Mesodermal cell (in vitro differentiated cells): ENCODE measurements at regions not wholly inside any gene's neighbourhood (a gene's known extent, or its start where the extent isn't known, plus 50 kb on each side); places are given as distances from the start of the nearest gene placed in this dataset.

ENCODE experiments used
- H3K27ac ChIP-seq: 2 replicates; pipeline ENCODE4 v1.7.0; 2013; ENCODE audit warnings: mild to moderate bottlenecking, low read depth, low read length, moderate library complexity; ENCODE audit not compliant: severe bottlenecking
- H3K36me3 ChIP-seq: 2 replicates; pipeline ENCODE4 v1.7.1; 2013; ENCODE audit warnings: mild to moderate bottlenecking, low read length, moderate library complexity; ENCODE audit not compliant: control insufficient read depth, insufficient read depth
- H3K4me1 ChIP-seq: one replicate; pipeline ENCODE4 v1.7.1; 2013; ENCODE audit warnings: mild to moderate bottlenecking, low read length; ENCODE audit not compliant: insufficient read depth, control insufficient read depth, poor library complexity, severe bottlenecking
- H3K4me3 ChIP-seq: 2 replicates; pipeline ENCODE4 v1.7.0; 2013; ENCODE audit warnings: low read length, control low read depth, mild to moderate bottlenecking; ENCODE audit not compliant: insufficient read depth, poor library complexity, severe bottlenecking; ENCODE audit errors: extremely low read depth
- H3K9me3 ChIP-seq: 2 replicates; pipeline ENCODE4 v1.7.1; 2013; ENCODE audit warnings: mild to moderate bottlenecking, low read length, moderate library complexity; ENCODE audit not compliant: control insufficient read depth
- WGBS, 2 experiments: methylation state at CpG; one replicate each; pipeline ENCODE4 v1.1.5; 2013; ENCODE audit warnings: missing lambda C conversion rate in 2 of 2; ENCODE audit not compliant: insufficient coverage in 2 of 2; 5-methylcytosine and 5-hydroxymethylcytosine counted together

- H3K36me3 ChIP-seq, result no peaks in the 10 kb centered on the region
- H3K4me1 ChIP-seq, result no peaks in the 10 kb centered on the region
- H3K4me3 ChIP-seq, result no peak overlapping the region
- H3K9me3 ChIP-seq, result no peaks in the 10 kb centered on the region
- WGBS, 2 experiments, result 93 to 95% methylated on average over 3 to 4 of the region's 4 CpGs
- H3K27ac ChIP-seq, result no peak overlapping the region
Observed at GRCh38 chr11:127075758-127076157, 75.2 kb upstream of the KIRREL3 start.

DNA sequence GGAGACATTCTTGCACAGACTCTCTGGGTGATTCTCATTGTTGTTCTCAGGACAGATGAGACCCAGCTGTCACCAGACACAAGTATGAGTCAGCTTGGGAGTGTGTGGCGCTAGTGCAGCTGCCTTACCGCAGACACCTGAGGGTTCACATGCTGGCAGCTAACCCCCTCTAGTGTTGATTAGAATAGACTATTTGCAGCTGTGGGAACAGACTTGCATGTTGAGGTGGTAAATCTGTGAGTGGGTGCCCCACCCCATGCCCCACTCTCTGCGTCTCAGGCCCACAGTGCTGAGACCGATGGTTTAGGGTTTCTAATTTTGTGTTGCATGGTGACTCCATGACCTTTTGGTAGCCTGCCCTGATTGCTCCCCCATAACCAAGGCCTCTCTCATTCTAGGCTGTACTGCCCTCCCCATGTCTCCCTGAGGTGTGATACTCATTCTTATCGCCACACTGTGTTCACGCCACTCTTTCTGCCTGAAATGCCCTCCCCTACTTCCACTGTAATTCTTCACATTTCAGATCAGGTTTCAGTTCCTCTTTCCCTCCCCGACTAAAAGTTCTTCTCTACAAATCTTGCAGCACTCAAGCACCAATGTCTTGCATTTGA, 73.7 kb upstream of the KIRREL3 start:
- 77 to 90% methylated on average over 5 to 7 of the region's 7 CpGs for WGBS, 2 experiments
- Histone ChIP-seq H3K4me3 (no peak overlapping the region), H3K36me3 (no peaks in the 10 kb centered on the region), H3K27ac (no peak overlapping the region), H3K4me1 (no peaks in the 10 kb centered on the region), H3K9me3 (no peaks in the 10 kb centered on the region)

GRCh38 chr11:127073621-127074020, 73.1 kb upstream of the KIRREL3 start:
- Histone ChIP-seq H3K9me3 (no peaks in the 10 kb centered on the region), H3K36me3 (no peaks in the 10 kb centered on the region), H3K4me1 (no peaks in the 10 kb centered on the region), H3K4me3 (no peak overlapping the region), H3K27ac (no peak overlapping the region)
- WGBS, 2 experiments, result 76 to 78% methylated on average over 2 to 3 of the region's 4 CpGs

- Histone ChIP-seq H3K4me1 (no peaks in the 10 kb centered on the region), H3K9me3 (no peaks in the 10 kb centered on the region), H3K36me3 (no peaks in the 10 kb centered on the region), H3K4me3 (no peak overlapping the region), H3K27ac (no peak overlapping the region)
- 84 to 86% methylated on average over 5 to 6 of the region's 7 CpGs for WGBS, 2 experiments
Observed at GRCh38 chr11:127071606-127072005, 71.0 kb upstream of the KIRREL3 start.

GRCh38 chr11:127070808-127071207, 70.2 kb upstream of the KIRREL3 start:
- H3K27ac ChIP-seq, result no peak overlapping the region
- H3K36me3 ChIP-seq, result no peaks in the 10 kb centered on the region
- H3K4me1 ChIP-seq, result no peaks in the 10 kb centered on the region
- 84 to 88% methylated on average over 3 to 4 of the region's 4 CpGs for WGBS, 2 experiments
- no peak overlapping the region for H3K4me3 ChIP-seq
- no peaks in the 10 kb centered on the region for H3K9me3 ChIP-seq

- Histone ChIP-seq H3K27ac (no peak overlapping the region), H3K9me3 (no peaks in the 10 kb centered on the region), H3K36me3 (no peaks in the 10 kb centered on the region), H3K4me1 (no peaks in the 10 kb centered on the region), H3K4me3 (no peak overlapping the region)
- 78 to 82% methylated on average over 4 of the region's 7 CpGs for WGBS, 2 experiments
Observed at GRCh38 chr11:127066401-127067090, 66.0 kb upstream of the KIRREL3 start.

GRCh38 chr11:127063241-127063640, 62.7 kb upstream of the KIRREL3 start:
- no peak overlapping the region for H3K27ac ChIP-seq
- no peaks in the 10 kb centered on the region for H3K36me3 ChIP-seq
- no peaks in the 10 kb centered on the region for H3K4me1 ChIP-seq
- H3K4me3 ChIP-seq, result no peak overlapping the region
- no peaks in the 10 kb centered on the region for H3K9me3 ChIP-seq
- WGBS, 2 experiments, result 86 to 96% methylated on average over 1 to 3 of the region's 3 CpGs

DNA sequence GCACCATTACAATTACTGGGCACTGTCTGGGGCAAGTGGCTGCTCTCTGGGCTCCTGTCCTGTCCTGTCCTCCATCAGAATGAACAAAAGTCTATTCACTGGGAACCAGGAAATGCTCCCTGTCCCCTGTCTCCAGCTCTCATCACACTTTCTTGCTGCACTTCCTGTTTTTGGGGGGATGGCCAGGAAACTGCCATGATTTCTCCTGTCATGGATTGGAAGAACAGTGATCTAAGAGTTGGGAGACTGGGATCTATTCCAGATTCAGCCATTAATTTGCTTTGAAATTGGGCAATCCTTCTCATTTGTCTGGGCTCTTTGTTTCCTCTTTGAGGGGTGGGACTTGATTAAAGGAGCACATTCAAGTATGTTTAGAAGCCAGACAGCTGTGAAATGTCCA, 61.4 kb upstream of the KIRREL3 start:
- H3K36me3 ChIP-seq, result no peaks in the 10 kb centered on the region
- H3K4me1 ChIP-seq, result no peaks in the 10 kb centered on the region
- H3K27ac ChIP-seq, result no peak overlapping the region
- H3K9me3 ChIP-seq, result no peaks in the 10 kb centered on the region
- H3K4me3 ChIP-seq, result no peak overlapping the region

- WGBS, 2 experiments, result 91% methylated on average over 5 to 6 of the region's 7 CpGs
- Histone ChIP-seq H3K9me3 (no peaks in the 10 kb centered on the region), H3K4me1 (no peaks in the 10 kb centered on the region), H3K36me3 (no peaks in the 10 kb centered on the region), H3K27ac (no peak overlapping the region), H3K4me3 (no peak overlapping the region)
Observed at GRCh38 chr11:127059750-127060149, 59.2 kb upstream of the KIRREL3 start.

DNA sequence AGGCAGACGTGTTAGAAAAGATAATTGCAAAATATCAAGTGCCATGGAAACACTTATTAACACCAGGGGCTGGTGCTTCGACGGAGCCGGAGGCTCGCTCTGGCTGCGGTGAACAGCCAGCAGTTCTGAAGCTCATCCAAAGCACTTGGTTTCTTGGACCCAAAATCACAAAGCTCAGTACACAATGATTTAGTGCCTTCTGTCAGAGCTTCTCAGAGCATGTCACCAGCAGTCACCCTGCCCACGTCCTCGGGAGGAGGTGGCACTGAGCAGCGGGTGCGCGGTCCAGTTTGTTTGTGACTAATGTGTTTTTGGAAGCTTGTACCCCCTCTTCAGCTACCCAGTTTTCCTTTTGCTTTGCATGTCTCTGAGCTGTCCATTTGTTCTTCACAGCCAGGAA, 58.7 kb upstream of the KIRREL3 start:
- WGBS, 2 experiments, result 95 to 99% methylated on average over 5 to 10 of the region's 11 CpGs
- Histone ChIP-seq H3K4me1 (no peaks in the 10 kb centered on the region), H3K9me3 (no peaks in the 10 kb centered on the region), H3K36me3 (no peaks in the 10 kb centered on the region), H3K4me3 (no peak overlapping the region), H3K27ac (no peak overlapping the region)

GRCh38 chr11:127058524-127058923, 58.0 kb upstream of the KIRREL3 start:
- WGBS, 2 experiments, result 57 to 73% methylated on average over 2 of the region's 2 CpGs
- no peaks in the 10 kb centered on the region for H3K36me3 ChIP-seq
- H3K9me3 ChIP-seq, result no peaks in the 10 kb centered on the region
- H3K27ac ChIP-seq, result no peak overlapping the region
- H3K4me3 ChIP-seq, result no peak overlapping the region
- H3K4me1 ChIP-seq, result no peaks in the 10 kb centered on the region
